ENCODE measurements at regions not wholly inside any gene's neighbourhood (a gene's known extent, or its start where the extent isn't known, plus 50 kb on each side); places are given as distances from the start of the nearest gene placed in this dataset.

DNA sequence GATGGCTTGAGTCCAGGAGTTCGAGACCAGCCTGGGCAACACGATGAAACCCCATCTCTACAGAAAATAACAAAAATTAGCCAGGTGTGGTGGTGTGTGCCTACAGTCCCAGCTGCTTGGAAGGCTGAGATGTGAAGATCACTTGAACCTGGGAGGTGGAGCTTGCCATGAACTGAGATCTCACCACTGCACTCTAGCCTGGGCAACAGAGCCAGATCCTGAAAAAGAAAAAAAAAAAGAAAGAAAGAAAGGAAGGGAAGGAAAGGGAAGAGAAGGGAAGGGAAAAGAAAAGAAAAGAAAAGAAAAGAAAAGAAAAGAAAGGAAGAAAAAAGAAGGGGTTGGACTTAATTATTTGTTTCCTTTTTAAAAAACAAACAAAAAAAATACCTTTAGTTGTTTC, 764.2 kb downstream of the IRX1 start:
- Histone ChIP-seq H3K36me3 (no peaks in the 10 kb centered on the region), H3K4me3 (no peak overlapping the region), H3K4me1 (replicated peaks) (no peaks in the 10 kb centered on the region), H3K9me3 (no peaks in the 10 kb centered on the region), H3K27me3 (replicated peaks; ENCODE audit: insufficient read depth) (no peaks in the 10 kb centered on the region), H3K27ac (no peak overlapping the region)
- TF ChIP-seq POLR2A (IDR thresholded peaks at IDR 0.05) (no peak), POLR2AphosphoS5 (IDR thresholded peaks at IDR 0.05) (no peak)
- TF ChIP-seq, protein P1, sequence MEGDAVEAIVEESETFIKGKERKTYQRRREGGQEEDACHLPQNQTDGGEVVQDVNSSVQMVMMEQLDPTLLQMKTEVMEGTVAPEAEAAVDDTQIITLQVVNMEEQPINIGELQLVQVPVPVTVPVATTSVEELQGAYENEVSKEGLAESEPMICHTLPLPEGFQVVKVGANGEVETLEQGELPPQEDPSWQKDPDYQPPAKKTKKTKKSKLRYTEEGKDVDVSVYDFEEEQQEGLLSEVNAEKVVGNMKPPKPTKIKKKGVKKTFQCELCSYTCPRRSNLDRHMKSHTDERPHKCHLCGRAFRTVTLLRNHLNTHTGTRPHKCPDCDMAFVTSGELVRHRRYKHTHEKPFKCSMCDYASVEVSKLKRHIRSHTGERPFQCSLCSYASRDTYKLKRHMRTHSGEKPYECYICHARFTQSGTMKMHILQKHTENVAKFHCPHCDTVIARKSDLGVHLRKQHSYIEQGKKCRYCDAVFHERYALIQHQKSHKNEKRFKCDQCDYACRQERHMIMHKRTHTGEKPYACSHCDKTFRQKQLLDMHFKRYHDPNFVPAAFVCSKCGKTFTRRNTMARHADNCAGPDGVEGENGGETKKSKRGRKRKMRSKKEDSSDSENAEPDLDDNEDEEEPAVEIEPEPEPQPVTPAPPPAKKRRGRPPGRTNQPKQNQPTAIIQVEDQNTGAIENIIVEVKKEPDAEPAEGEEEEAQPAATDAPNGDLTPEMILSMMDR (IDR thresholded peaks at IDR 0.05), result no peak
- 90% methylated on average over 2 of the region's 2 CpGs for WGBS
- no peak for DNase-seq (ENCODE audit: low spot score)
- intact Hi-C loops (cut with DNase I), result no loop called here

DNA sequence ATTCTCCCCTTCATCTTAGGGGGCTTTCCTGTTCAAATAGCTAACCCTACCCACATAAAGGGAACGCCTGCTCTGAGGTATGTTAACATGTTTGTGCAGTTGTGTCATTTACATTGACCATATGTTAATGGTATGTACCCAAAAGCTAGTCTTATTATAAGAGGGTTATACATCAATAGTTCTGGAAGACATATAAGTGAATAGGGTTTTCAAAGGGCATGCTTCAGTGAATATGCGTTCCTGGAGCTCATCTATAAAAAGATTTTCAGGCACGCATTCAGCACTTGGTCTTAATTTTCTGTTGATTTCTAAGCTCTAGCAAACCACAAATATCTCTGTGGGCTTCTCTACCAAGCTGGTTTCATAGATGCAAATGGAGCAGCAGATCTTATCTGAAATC, 766.1 kb downstream of the IRX1 start:
- Histone ChIP-seq H3K27ac (no peak overlapping the region), H3K27me3 (replicated peaks; ENCODE audit: insufficient read depth) (no peaks in the 10 kb centered on the region), H3K4me1 (replicated peaks) (no peaks in the 10 kb centered on the region), H3K36me3 (no peaks in the 10 kb centered on the region), H3K9me3 (no peaks in the 10 kb centered on the region), H3K4me3 (no peak overlapping the region)
- TF ChIP-seq, protein P1 (IDR thresholded peaks at IDR 0.05), result no peak
- TF ChIP-seq POLR2A (IDR thresholded peaks at IDR 0.05), result no peak
- no peak for TF ChIP-seq POLR2AphosphoS5 (IDR thresholded peaks at IDR 0.05)
- no peak for DNase-seq (ENCODE audit: low spot score)
- intact Hi-C loops (cut with DNase I), result no loop called here
- WGBS, result 57% methylated on average over 3 of the region's 3 CpGs

DNA sequence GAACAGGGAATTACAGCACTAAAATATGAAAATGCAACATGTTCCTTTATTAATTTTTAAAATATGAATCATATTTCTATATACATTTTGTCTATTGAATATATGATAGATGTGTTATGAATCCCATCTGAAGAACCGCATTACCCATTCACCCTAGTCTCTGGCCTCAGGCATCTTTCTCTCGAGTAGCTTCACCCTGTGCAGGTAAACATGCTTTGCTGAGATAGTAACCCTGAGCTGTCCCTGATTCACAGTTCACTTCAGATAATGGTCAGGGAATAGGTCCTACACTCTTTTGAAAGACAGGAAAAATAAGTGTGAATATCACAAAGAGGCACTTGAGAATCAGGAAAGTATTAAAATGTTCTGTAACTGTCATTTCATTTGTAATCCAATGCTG, 766.8 kb downstream of the IRX1 start:
- intact Hi-C loops (cut with DNase I), result no loop called here
- 87% methylated on average over 2 of the region's 2 CpGs for WGBS

GRCh38 chr5:4363045-4363444, 767.4 kb downstream of the IRX1 start:
- Histone ChIP-seq H3K4me1 (replicated peaks) (no peaks in the 10 kb centered on the region), H3K9me3 (no peaks in the 10 kb centered on the region), H3K4me3 (no peak overlapping the region), H3K36me3 (no peaks in the 10 kb centered on the region), H3K27me3 (replicated peaks; ENCODE audit: insufficient read depth) (no peaks in the 10 kb centered on the region), H3K27ac (no peak overlapping the region)
- WGBS, result 18% methylated on average over 2 of the region's 2 CpGs
- intact Hi-C loops (cut with DNase I), result no loop called here
- TF ChIP-seq, protein P1 (IDR thresholded peaks at IDR 0.05), result no peak
- no peak for TF ChIP-seq POLR2AphosphoS5 (IDR thresholded peaks at IDR 0.05)
- no peak for TF ChIP-seq POLR2A (IDR thresholded peaks at IDR 0.05)
- DNase-seq (ENCODE audit: low spot score), result no peak

More for the DNA sequence above, 766.8 kb downstream of the IRX1 start:
- no peak for DNase-seq (ENCODE audit: low spot score)
- H3K4me3 ChIP-seq, result no peak overlapping the region
- no peak overlapping the region for H3K27ac ChIP-seq
- TF ChIP-seq, protein P1 (IDR thresholded peaks at IDR 0.05), result no peak
- TF ChIP-seq POLR2AphosphoS5 (IDR thresholded peaks at IDR 0.05), result no peak
- TF ChIP-seq POLR2A (IDR thresholded peaks at IDR 0.05), result no peak
- H3K27me3 ChIP-seq (replicated peaks; ENCODE audit: insufficient read depth), result no peaks in the 10 kb centered on the region
- no peaks in the 10 kb centered on the region for H3K36me3 ChIP-seq
- no peaks in the 10 kb centered on the region for H3K4me1 ChIP-seq (replicated peaks)
- H3K9me3 ChIP-seq, result no peaks in the 10 kb centered on the region

GRCh38 chr5:4366628-4367027, 771.0 kb downstream of the IRX1 start:
- no peak overlapping the region for H3K27ac ChIP-seq
- H3K9me3 ChIP-seq, result no peaks in the 10 kb centered on the region
- H3K4me1 ChIP-seq (replicated peaks), result no peaks in the 10 kb centered on the region
- no peak overlapping the region for H3K4me3 ChIP-seq
- no peak for DNase-seq (ENCODE audit: low spot score)
- H3K27me3 ChIP-seq (replicated peaks; ENCODE audit: insufficient read depth), result no peaks in the 10 kb centered on the region
- intact Hi-C loops (cut with DNase I), result no loop called here
- TF ChIP-seq, protein P1 (IDR thresholded peaks at IDR 0.05), result no peak
- TF ChIP-seq POLR2AphosphoS5 (IDR thresholded peaks at IDR 0.05), result no peak
- no peak for TF ChIP-seq POLR2A (IDR thresholded peaks at IDR 0.05)
- no peaks in the 10 kb centered on the region for H3K36me3 ChIP-seq
- 86% methylated on average over 5 of the region's 5 CpGs for WGBS

Data from prostate gland (tissue), 2 donors.